Activated CD8-positive, alpha-beta T cell treated with anti-CD3 and anti-CD28 coated beads, Interleukin-2, amount 10 ng/mL, durations not matched to agents 7 days and 5 days (primary cell): ENCODE measurements at regions not wholly inside any gene's neighbourhood (a gene's known extent, or its start where the extent isn't known, plus 50 kb on each side); places are given as distances from the start of the nearest gene placed in this dataset.

Experiments used
- ATAC-seq: fragments of 150-1000 bp; cut with Tn5 transposase; one replicate; pipeline ENCODE4 v1.10.0; 2021; ENCODE audit warnings: moderate library complexity
- CTCF ChIA-PET: fragments of 350-600 bp; sonication (Branson Sonifier 250); formaldehyde crosslinking; loops from one replicate; lab custom pipeline; 2021; ENCODE audit warnings: antibody characterized with exemption; lab: Charles Lee
- POLR2A ChIA-PET: fragments of 350-600 bp; sonication (Branson Sonifier 250); formaldehyde crosslinking; loops from one replicate; lab custom pipeline; 2021; ENCODE audit warnings: antibody characterized with exemption; lab: Charles Lee
- DNase-seq: peaks from one replicate; pipeline ENCODE4 v3.0.0-alpha.2; 2020
- H3K27ac Mint-ChIP-seq: one replicate; pipeline ENCODE4 v1.8.0; 2021; ENCODE audit warnings: mild to moderate bottlenecking, mixed read lengths
- H3K27me3 Mint-ChIP-seq: one replicate; pipeline ENCODE4 v1.8.0; 2021; ENCODE audit warnings: low read depth, mixed read lengths
- H3K36me3 Mint-ChIP-seq: one replicate; pipeline ENCODE4 v1.8.0; 2021; ENCODE audit warnings: low read depth, mixed read lengths
- H3K4me1 Mint-ChIP-seq: one replicate; pipeline ENCODE4 v1.8.0; 2021; ENCODE audit warnings: low read depth, mixed read lengths
- H3K4me3 Mint-ChIP-seq: one replicate; pipeline ENCODE4 v1.8.0; 2021; ENCODE audit warnings: mild to moderate bottlenecking, mixed read lengths
- H3K9me3 Mint-ChIP-seq: one replicate; pipeline ENCODE4 v1.8.0; 2022; ENCODE audit warnings: mixed read lengths; ENCODE audit not compliant: insufficient read depth

- H3K27ac Mint-ChIP-seq: no peak overlapping the region
- no peaks in the 10 kb centered on the region for H3K36me3 Mint-ChIP-seq
- H3K4me3 Mint-ChIP-seq: no peak overlapping the region
- no peaks in the 10 kb centered on the region for H3K4me1 Mint-ChIP-seq
- no peak for ATAC-seq
- H3K9me3 Mint-ChIP-seq: peaks cover 32% of the 10 kb centered on the region
- POLR2A ChIA-PET: no interaction called here
- H3K27me3 Mint-ChIP-seq: no peaks in the 10 kb centered on the region
- CTCF ChIA-PET: no interaction called here
- DNase-seq: no peak
Observed at GRCh38 chr11:97814325-97814959, 1206.3 kb upstream of the CNTN5 start.

- DNase-seq (no peak), ATAC-seq (no peak)
- H3K27ac Mint-ChIP-seq: no peak overlapping the region
- ChIA-PET POLR2A (no interaction called here), CTCF (no interaction called here)
- no peak overlapping the region for H3K4me3 Mint-ChIP-seq
- no peaks in the 10 kb centered on the region for H3K27me3 Mint-ChIP-seq
- H3K36me3 Mint-ChIP-seq: no peaks in the 10 kb centered on the region
- no peaks in the 10 kb centered on the region for H3K4me1 Mint-ChIP-seq
- peaks cover 26% of the 10 kb centered on the region for H3K9me3 Mint-ChIP-seq
Observed at GRCh38 chr11:97815667-97816066, 1205.1 kb upstream of the CNTN5 start.

GRCh38 chr11:97832451-97832850 is 1188.3 kb upstream of the CNTN5 start:
- H3K27ac Mint-ChIP-seq: no peak overlapping the region
- ChIA-PET POLR2A (no interaction called here), CTCF (no interaction called here)
- ATAC-seq (no peak), DNase-seq (no peak)
- no peaks in the 10 kb centered on the region for H3K36me3 Mint-ChIP-seq
- no peaks in the 10 kb centered on the region for H3K27me3 Mint-ChIP-seq
- no peaks in the 10 kb centered on the region for H3K4me1 Mint-ChIP-seq
- H3K9me3 Mint-ChIP-seq: peaks cover 19% of the 10 kb centered on the region
- H3K4me3 Mint-ChIP-seq: no peak overlapping the region

GRCh38 chr11:97833412-97833811 is 1187.3 kb upstream of the CNTN5 start:
- H3K4me3 Mint-ChIP-seq: no peak overlapping the region
- ATAC-seq (no peak), DNase-seq (no peak)

GRCh38 chr11:97844016-97844415 is 1176.7 kb upstream of the CNTN5 start:
- ATAC-seq (no peak), DNase-seq (no peak)
- no peaks in the 10 kb centered on the region for H3K27me3 Mint-ChIP-seq
- ChIA-PET CTCF (no interaction called here), POLR2A (no interaction called here)
- H3K36me3 Mint-ChIP-seq: no peaks in the 10 kb centered on the region
- no peak overlapping the region for H3K4me3 Mint-ChIP-seq
- H3K27ac Mint-ChIP-seq: no peak overlapping the region
- no peaks in the 10 kb centered on the region for H3K4me1 Mint-ChIP-seq
- peaks cover 7% of the 10 kb centered on the region for H3K9me3 Mint-ChIP-seq

More at GRCh38 chr11:97833412-97833811, 1187.3 kb upstream of the CNTN5 start:
- Mint-ChIP-seq H3K4me1 (no peaks in the 10 kb centered on the region), H3K36me3 (no peaks in the 10 kb centered on the region), H3K27ac (no peak overlapping the region), H3K27me3 (no peaks in the 10 kb centered on the region), H3K9me3 (peaks cover 18% of the 10 kb centered on the region)
- CTCF ChIA-PET: no interaction called here
- POLR2A ChIA-PET: no interaction called here

GRCh38 chr11:97847730-97848129 is 1173.0 kb upstream of the CNTN5 start:
- peaks cover 11% of the 10 kb centered on the region for H3K9me3 Mint-ChIP-seq
- no peaks in the 10 kb centered on the region for H3K4me1 Mint-ChIP-seq
- CTCF ChIA-PET: no interaction called here
- ATAC-seq (no peak), DNase-seq (no peak)
- H3K36me3 Mint-ChIP-seq: no peaks in the 10 kb centered on the region
- no peaks in the 10 kb centered on the region for H3K27me3 Mint-ChIP-seq
- H3K4me3 Mint-ChIP-seq: no peak overlapping the region
- H3K27ac Mint-ChIP-seq: no peak overlapping the region
- POLR2A ChIA-PET: no interaction called here

GRCh38 chr11:97850701-97851100 is 1170.0 kb upstream of the CNTN5 start:
- peaks cover 13% of the 10 kb centered on the region for H3K9me3 Mint-ChIP-seq
- H3K27me3 Mint-ChIP-seq: no peaks in the 10 kb centered on the region
- H3K4me3 Mint-ChIP-seq: no peak overlapping the region
- no peak overlapping the region for H3K27ac Mint-ChIP-seq
- no peaks in the 10 kb centered on the region for H3K4me1 Mint-ChIP-seq
- ATAC-seq: no peak
- ChIA-PET POLR2A (no interaction called here), CTCF (no interaction called here)
- no peaks in the 10 kb centered on the region for H3K36me3 Mint-ChIP-seq
- no peak for DNase-seq

- ChIA-PET POLR2A (no interaction called here), CTCF (no interaction called here)
- H3K4me1 Mint-ChIP-seq: no peaks in the 10 kb centered on the region
- no peaks in the 10 kb centered on the region for H3K36me3 Mint-ChIP-seq
- no peak for DNase-seq
- no peak overlapping the region for H3K27ac Mint-ChIP-seq
- H3K9me3 Mint-ChIP-seq: peaks cover 14% of the 10 kb centered on the region
- no peak overlapping the region for H3K4me3 Mint-ChIP-seq
- H3K27me3 Mint-ChIP-seq: no peaks in the 10 kb centered on the region
- no peak for ATAC-seq
Observed at GRCh38 chr11:97854357-97854756, 1166.4 kb upstream of the CNTN5 start.

GRCh38 chr11:97854877-97855276 is 1165.9 kb upstream of the CNTN5 start:
- no peak for ATAC-seq
- H3K27ac Mint-ChIP-seq: no peak overlapping the region
- H3K9me3 Mint-ChIP-seq: peaks cover 10% of the 10 kb centered on the region
- no peak for DNase-seq
- CTCF ChIA-PET: no interaction called here
- H3K27me3 Mint-ChIP-seq: no peaks in the 10 kb centered on the region
- H3K36me3 Mint-ChIP-seq: no peaks in the 10 kb centered on the region
- POLR2A ChIA-PET: no interaction called here
- no peak overlapping the region for H3K4me3 Mint-ChIP-seq
- H3K4me1 Mint-ChIP-seq: no peaks in the 10 kb centered on the region

GRCh38 chr11:97856666-97857065 is 1164.1 kb upstream of the CNTN5 start:
- H3K9me3 Mint-ChIP-seq: peaks cover 14% of the 10 kb centered on the region
- CTCF ChIA-PET: no interaction called here
- POLR2A ChIA-PET: no interaction called here

GRCh38 chr11:97860237-97860636 is 1160.5 kb upstream of the CNTN5 start:
- Mint-ChIP-seq H3K36me3 (no peaks in the 10 kb centered on the region), H3K27ac (no peak overlapping the region)
- POLR2A ChIA-PET: no interaction called here

More at GRCh38 chr11:97856666-97857065, 1164.1 kb upstream of the CNTN5 start:
- ATAC-seq (no peak), DNase-seq (no peak)
- H3K4me3 Mint-ChIP-seq: no peak overlapping the region
- H3K36me3 Mint-ChIP-seq: no peaks in the 10 kb centered on the region
- H3K27ac Mint-ChIP-seq: no peak overlapping the region
- no peaks in the 10 kb centered on the region for H3K27me3 Mint-ChIP-seq
- no peaks in the 10 kb centered on the region for H3K4me1 Mint-ChIP-seq

GRCh38 chr11:97862021-97862420 is 1158.7 kb upstream of the CNTN5 start:
- CTCF ChIA-PET: no interaction called here

More at GRCh38 chr11:97860237-97860636, 1160.5 kb upstream of the CNTN5 start:
- CTCF ChIA-PET: no interaction called here
- DNase-seq (no peak), ATAC-seq (no peak)
- Mint-ChIP-seq H3K4me1 (no peaks in the 10 kb centered on the region), H3K4me3 (no peak overlapping the region), H3K9me3 (peaks cover 26% of the 10 kb centered on the region), H3K27me3 (no peaks in the 10 kb centered on the region)

More at GRCh38 chr11:97862021-97862420, 1158.7 kb upstream of the CNTN5 start:
- DNase-seq (no peak), ATAC-seq (no peak)
- H3K36me3 Mint-ChIP-seq: no peaks in the 10 kb centered on the region
- H3K4me3 Mint-ChIP-seq: no peak overlapping the region
- peaks cover 20% of the 10 kb centered on the region for H3K9me3 Mint-ChIP-seq
- no peaks in the 10 kb centered on the region for H3K27me3 Mint-ChIP-seq
- no peaks in the 10 kb centered on the region for H3K4me1 Mint-ChIP-seq
- no peak overlapping the region for H3K27ac Mint-ChIP-seq
- POLR2A ChIA-PET: no interaction called here
